H1 (cell line): ENCODE measurements at regions not wholly inside any gene's neighbourhood (a gene's known extent, or its start where the extent isn't known, plus 50 kb on each side); places are given as distances from the start of the nearest gene placed in this dataset.

Experiments used
- CTCF ChIA-PET: fragments of 300-600 bp; sonication (Branson Sonifier 250); formaldehyde crosslinking; loops from one replicate; lab custom pipeline; 2021; ENCODE audit not compliant: partially characterized antibody; lab: Charles Lee
- POLR2A ChIA-PET: fragments of 300-600 bp; sonication (Branson Sonifier 250); formaldehyde crosslinking; loops from one replicate; lab custom pipeline; 2021; ENCODE audit warnings: inconsistent platforms; ENCODE audit not compliant: partially characterized antibody; lab: Charles Lee
- DNase-seq, 2 experiments: peaks; one replicate each; pipeline versions ENCODE4 v3.0.0 to v3.0.0-alpha.2; 2010 to 2022; ENCODE audit warnings: low spot score in 2 of 2, low read depth in 1 of 2, mixed read lengths in 1 of 2
- FAIRE-seq: peaks from 2 replicates; lab custom pipeline; 2011; peaks lifted over from hg19 to GRCh38; lab: Jason Lieb, UNC
- H2AFZ ChIP-seq: 2 replicates; pipeline ENCODE4 v1.8.1; 2012; ENCODE audit warnings: low read length, inconsistent platforms
- H2AK5ac ChIP-seq: 2 replicates; pipeline ENCODE4 v1.6.1; 2013; ENCODE audit warnings: low read depth, low read length
- H2BK120ac ChIP-seq: replicated peaks from 2 replicates; pipeline ENCODE3; 2013; ENCODE audit warnings: low read depth, low read length, inconsistent platforms
- H2BK12ac ChIP-seq: 2 replicates; pipeline ENCODE4 v1.6.1; 2013; ENCODE audit warnings: low read depth, low read length
- H2BK15ac ChIP-seq: 2 replicates; pipeline ENCODE4 v1.6.1; 2013; ENCODE audit warnings: low read length
- H2BK20ac ChIP-seq: 2 replicates; pipeline ENCODE4 v1.6.1; 2013; ENCODE audit warnings: low read length
- H2BK5ac ChIP-seq: 2 replicates; pipeline ENCODE4 v1.6.1; 2013; ENCODE audit warnings: low read depth, low read length
- H3K14ac ChIP-seq: 2 replicates; pipeline ENCODE4 v1.6.1; 2013; ENCODE audit warnings: inconsistent platforms; ENCODE audit not compliant: insufficient read length
- H3K18ac ChIP-seq: 2 replicates; pipeline ENCODE4 v1.6.1; 2013; ENCODE audit warnings: low read length; ENCODE audit errors: extremely low read depth
- H3K23ac ChIP-seq: 2 replicates; pipeline ENCODE4 v1.6.1; 2013; ENCODE audit warnings: inconsistent platforms; ENCODE audit not compliant: insufficient read length
- H3K23me2 ChIP-seq: 2 replicates; pipeline ENCODE4 v1.6.1; 2013; ENCODE audit warnings: low read depth, low read length
- H3K27ac ChIP-seq: 2 replicates; pipeline ENCODE4 v1.6.1; 2011; ENCODE audit warnings: low read depth, low read length, inconsistent platforms
- H3K27me3 ChIP-seq, 4 experiments: replicated peaks in 1 of 4; 1 replicate in 1 of 4; 2 replicates in 3 of 4; pipeline versions ENCODE4 v1.6.1 to v1.8.1; 2011 to 2013; ENCODE audit warnings: low read length in 3 of 4, mild to moderate bottlenecking in 3 of 4, inconsistent platforms in 2 of 4, mixed read lengths in 2 of 4, moderate library complexity in 1 of 4; ENCODE audit not compliant: control insufficient read depth in 3 of 4, insufficient read depth in 3 of 4; ENCODE audit errors: extremely low read depth in 1 of 4
- H3K36me3 ChIP-seq, 4 experiments: 2 replicates each; pipeline versions ENCODE4 v1.6.1 to v1.8.1; 2011 to 2013; ENCODE audit warnings: mild to moderate bottlenecking in 4 of 4, low read length in 3 of 4, moderate library complexity in 2 of 4, control low read depth in 1 of 4, inconsistent platforms in 1 of 4; ENCODE audit not compliant: insufficient read depth in 4 of 4, control insufficient read depth in 2 of 4
- H3K4ac ChIP-seq: replicated peaks from 2 replicates; pipeline ENCODE3; 2013; ENCODE audit warnings: low read length, low read depth, mixed read lengths, inconsistent platforms; ENCODE audit not compliant: insufficient read length
- H3K4me1 ChIP-seq, 4 experiments: replicated peaks in 1 of 4; 1 replicate in 1 of 4; 2 replicates in 3 of 4; pipeline versions ENCODE4 v1.6.1 to v1.8.1; 2011 to 2013; ENCODE audit warnings: low read length in 3 of 4, inconsistent platforms in 2 of 4, mixed read lengths in 1 of 4; ENCODE audit not compliant: insufficient read depth in 4 of 4, control insufficient read depth in 3 of 4
- H3K4me2 ChIP-seq, 2 experiments: 2 replicates each; pipeline versions ENCODE4 v1.6.1 to v1.8.1; 2011 to 2013; ENCODE audit warnings: low read depth in 2 of 2, low read length in 2 of 2, control low read depth in 1 of 2, inconsistent platforms in 1 of 2, mild to moderate bottlenecking in 1 of 2; ENCODE audit not compliant: insufficient read depth in 1 of 2
- H3K4me3 ChIP-seq, 4 experiments: fragments of 200-600, 300-600 bp in 1 of 4; sonication (generic), shearing (Covaris generic), sonication (Bioruptor Twin) in 1 of 4; 2 replicates each; pipeline versions ENCODE4 v1.5.1 to v1.8.1; 2011 to 2016; ENCODE audit warnings: low read length in 4 of 4, low read depth in 3 of 4, control low read depth in 2 of 4, inconsistent platforms in 2 of 4, mild to moderate bottlenecking in 2 of 4, mixed read lengths in 1 of 4, moderate library complexity in 1 of 4; ENCODE audit not compliant: insufficient read depth in 2 of 4; ENCODE audit errors: extremely low read depth in 1 of 4
- H3K56ac ChIP-seq: replicated peaks from 2 replicates; pipeline ENCODE3; 2013; ENCODE audit warnings: low read depth, mild to moderate bottlenecking, mixed read lengths, low read length, inconsistent platforms; ENCODE audit not compliant: insufficient read length
- H3K79me1 ChIP-seq: 2 replicates; pipeline ENCODE4 v1.6.1; 2013; ENCODE audit warnings: low read depth, low read length, control low read depth
- H3K79me2 ChIP-seq, 2 experiments: 2 replicates each; pipeline versions ENCODE4 v1.6.1 to v1.8.1; 2012 to 2013; ENCODE audit warnings: low read length in 2 of 2, mild to moderate bottlenecking in 2 of 2, inconsistent platforms in 1 of 2; ENCODE audit not compliant: insufficient read depth in 2 of 2, control insufficient read depth in 1 of 2
- H3K9ac ChIP-seq, 4 experiments: replicated peaks in 1 of 4; 1 replicate in 1 of 4; 2 replicates in 3 of 4; pipeline versions ENCODE4 v1.6.1 to v1.8.1; 2011 to 2013; ENCODE audit warnings: low read depth in 3 of 4, low read length in 3 of 4, control low read depth in 2 of 4, mild to moderate bottlenecking in 2 of 4, moderate library complexity in 2 of 4, inconsistent platforms in 1 of 4; ENCODE audit errors: extremely low read depth in 1 of 4
- H3K9me3 ChIP-seq, 2 experiments: 2 replicates each; pipeline versions ENCODE4 v1.6.1 to v1.8.1; 2012 to 2013; ENCODE audit warnings: mild to moderate bottlenecking in 2 of 2, moderate library complexity in 2 of 2, control low read depth in 1 of 2, inconsistent platforms in 1 of 2, low read depth in 1 of 2, low read length in 1 of 2, mixed read lengths in 1 of 2; ENCODE audit not compliant: insufficient read depth in 2 of 2
- H4K20me1 ChIP-seq, 2 experiments: replicated peaks in 1 of 2; 2 replicates each; pipeline versions ENCODE3 to v1.8.1; 2011 to 2013; ENCODE audit warnings: inconsistent platforms in 2 of 2, low read length in 2 of 2, mild to moderate bottlenecking in 1 of 2; ENCODE audit not compliant: insufficient read depth in 2 of 2, control insufficient read depth in 1 of 2
- H4K5ac ChIP-seq: 2 replicates; pipeline ENCODE4 v1.6.1; 2013; ENCODE audit warnings: low read length, low read depth, mixed read lengths, inconsistent platforms; ENCODE audit not compliant: insufficient read length
- H4K8ac ChIP-seq: 2 replicates; pipeline ENCODE4 v1.8.0; 2013; ENCODE audit warnings: mild to moderate bottlenecking, moderate library complexity, low read length, inconsistent platforms; ENCODE audit not compliant: insufficient read depth; ENCODE audit errors: extremely low read depth
- H4K91ac ChIP-seq: replicated peaks from 2 replicates; pipeline ENCODE3; 2013; ENCODE audit warnings: low read length, mixed read lengths, inconsistent platforms; ENCODE audit not compliant: insufficient read length
- CHD2 ChIP-seq: IDR thresholded peaks from 2 replicates; pipeline ENCODE4 v1.6.1; 2012; ENCODE audit warnings: low read length, improper control_type of control experiment
- SP1 ChIP-seq: IDR thresholded peaks from 2 replicates; pipeline ENCODE4 v1.6.1; 2011; ENCODE audit warnings: low read depth, low read length
- WGBS, 2 experiments: shearing (Covaris generic) in 1 of 2; methylation state at CpG; one replicate each; pipeline versions ENCODE4 v1.1.6 to v1.1.7; 2013 to 2015; ENCODE audit warnings: low lambda C conversion rate in 2 of 2, mixed read lengths in 2 of 2, inconsistent platforms in 1 of 2, low coverage in 1 of 2, missing lambda C conversion rate in 1 of 2; ENCODE audit not compliant: insufficient replicate concordance in 2 of 2, insufficient coverage in 1 of 2, insufficient read length in 1 of 2; ENCODE audit errors: extremely low coverage in 1 of 2, missing lambda C conversion rate in 1 of 2; 5-methylcytosine and 5-hydroxymethylcytosine counted together
- TF ChIP-seq, protein P1 (sequence below), 3 experiments: IDR thresholded peaks; 1 replicate in 2 of 3; 2 replicates in 1 of 3; pipeline versions ENCODE4 v1.5.1 to v1.6.1; 2011; ENCODE audit warnings: low read length in 3 of 3, mild to moderate bottlenecking in 3 of 3, inconsistent platforms in 2 of 3, low read depth in 1 of 3, moderate library complexity in 1 of 3; ENCODE audit not compliant: insufficient read depth in 1 of 3; ENCODE audit errors: control extremely low read depth in 1 of 3

DNA sequence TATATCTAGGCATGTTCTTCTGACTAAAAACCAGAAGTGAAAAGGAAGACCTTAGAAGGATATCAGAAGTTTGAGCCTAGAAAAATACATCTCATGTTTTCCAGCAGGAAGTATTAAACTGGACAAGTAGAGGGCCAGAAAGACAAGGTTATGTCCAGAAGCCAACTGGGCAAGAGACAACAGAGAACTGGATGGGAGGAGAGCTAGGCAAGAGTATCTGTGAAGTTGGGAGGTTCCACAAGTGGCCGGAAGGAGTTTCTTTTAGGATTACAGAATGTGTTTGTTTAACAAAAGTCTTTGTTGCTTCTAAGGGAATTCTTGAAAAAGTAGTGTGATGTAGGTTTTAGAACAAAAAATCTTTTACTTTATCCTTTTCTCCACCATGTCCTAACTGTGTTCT, 86.4 kb downstream of the CYP26A1 start:
- Histone ChIP-seq H3K27me3 (no peaks in the 10 kb centered on the region), H3K4me1 (no peaks in the 10 kb centered on the region; a peak in 1 of 7 replicates), H4K5ac (no peak overlapping the region), H3K27ac (no peak overlapping the region), H2BK12ac (no peak overlapping the region), H3K9ac (no peak overlapping the region), H2BK20ac (no peak overlapping the region), H3K4me2 (no peak overlapping the region), H4K91ac (no peak overlapping the region), H3K18ac (no peak overlapping the region), H3K79me1 (no peaks in the 10 kb centered on the region), H2AFZ (no peak overlapping the region), H2BK15ac (no peak overlapping the region), H4K8ac (no peak overlapping the region), H3K9me3 (peaks cover 8 to 10% of the 10 kb centered on the region in 2 experiments), H3K79me2 (no peaks in the 10 kb centered on the region), H3K23me2 (no peaks in the 10 kb centered on the region), H2BK120ac (no peak overlapping the region), H3K23ac (no peak overlapping the region), H2BK5ac (no peak overlapping the region), H2AK5ac (no peak overlapping the region), H3K56ac (no peak overlapping the region), H3K4me3 (no peak overlapping the region), H4K20me1 (no peaks in the 10 kb centered on the region), H3K36me3 (no peaks in the 10 kb centered on the region), H3K14ac (no peak overlapping the region), H3K4ac (no peak overlapping the region)
- POLR2A ChIA-PET = no interaction called here
- no peak for FAIRE-seq
- no peak for DNase-seq
- 85% methylated on average over 1 of the region's 1 CpG; no CpG with 5 or more reads in 1 of the 2 experiments for WGBS, 2 experiments
- CTCF ChIA-PET = no interaction called here
- TF ChIP-seq CHD2 (no peak), SP1 (no peak)
- TF ChIP-seq, protein P1, sequence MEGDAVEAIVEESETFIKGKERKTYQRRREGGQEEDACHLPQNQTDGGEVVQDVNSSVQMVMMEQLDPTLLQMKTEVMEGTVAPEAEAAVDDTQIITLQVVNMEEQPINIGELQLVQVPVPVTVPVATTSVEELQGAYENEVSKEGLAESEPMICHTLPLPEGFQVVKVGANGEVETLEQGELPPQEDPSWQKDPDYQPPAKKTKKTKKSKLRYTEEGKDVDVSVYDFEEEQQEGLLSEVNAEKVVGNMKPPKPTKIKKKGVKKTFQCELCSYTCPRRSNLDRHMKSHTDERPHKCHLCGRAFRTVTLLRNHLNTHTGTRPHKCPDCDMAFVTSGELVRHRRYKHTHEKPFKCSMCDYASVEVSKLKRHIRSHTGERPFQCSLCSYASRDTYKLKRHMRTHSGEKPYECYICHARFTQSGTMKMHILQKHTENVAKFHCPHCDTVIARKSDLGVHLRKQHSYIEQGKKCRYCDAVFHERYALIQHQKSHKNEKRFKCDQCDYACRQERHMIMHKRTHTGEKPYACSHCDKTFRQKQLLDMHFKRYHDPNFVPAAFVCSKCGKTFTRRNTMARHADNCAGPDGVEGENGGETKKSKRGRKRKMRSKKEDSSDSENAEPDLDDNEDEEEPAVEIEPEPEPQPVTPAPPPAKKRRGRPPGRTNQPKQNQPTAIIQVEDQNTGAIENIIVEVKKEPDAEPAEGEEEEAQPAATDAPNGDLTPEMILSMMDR (IDR thresholded peaks at IDR 0.05; ENCODE audit: control extremely low read depth in 1 of 3, insufficient read depth in 1 of 3, low read depth in 1 of 3, low read length in 3 of 3) = no peak
